C4-2B (cell line): ENCODE measurements at regions not wholly inside any gene's neighbourhood (a gene's known extent, or its start where the extent isn't known, plus 50 kb on each side); places are given as distances from the start of the nearest gene placed in this dataset.

ENCODE experiments used
- ZFX ChIP-seq: fragments of 450-650 bp; IDR thresholded peaks from 2 replicates; pipeline ENCODE4 v1.6.1; 2017
- TF ChIP-seq, protein P1 (sequence below): fragments of 450-650 bp; conservative IDR thresholded peaks from 2 replicates; pipeline ENCODE4 v1.5.1; 2017; ENCODE audit warnings: mild to moderate bottlenecking

DNA sequence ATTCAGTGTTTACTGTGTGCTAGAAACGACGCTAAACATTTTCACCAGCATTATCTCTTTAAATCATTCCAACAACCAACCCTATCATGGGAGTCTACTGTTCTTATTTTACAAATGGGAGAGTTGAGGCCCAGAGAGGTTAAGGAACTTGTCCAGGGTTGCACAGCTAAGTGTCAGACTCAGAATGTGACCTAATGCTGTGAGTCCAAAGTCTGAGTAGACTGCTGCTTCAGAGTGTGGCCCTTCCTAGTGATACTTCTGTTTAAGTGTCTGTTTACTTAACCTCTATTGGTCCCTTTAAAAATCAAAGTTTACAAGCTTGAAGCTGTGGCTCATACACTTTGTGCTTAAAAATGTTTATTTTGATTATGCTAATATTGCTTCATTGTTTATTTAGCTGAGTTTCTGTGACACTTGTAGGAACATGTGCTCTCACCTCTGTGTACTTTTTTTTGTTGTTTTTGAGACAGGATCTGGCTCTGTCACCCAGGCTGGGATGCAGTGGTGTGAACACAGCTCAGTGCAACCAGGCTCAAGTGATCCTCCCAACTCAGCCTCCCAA, 84.4 kb upstream of the SYPL1 start:
- TF ChIP-seq, protein P1, sequence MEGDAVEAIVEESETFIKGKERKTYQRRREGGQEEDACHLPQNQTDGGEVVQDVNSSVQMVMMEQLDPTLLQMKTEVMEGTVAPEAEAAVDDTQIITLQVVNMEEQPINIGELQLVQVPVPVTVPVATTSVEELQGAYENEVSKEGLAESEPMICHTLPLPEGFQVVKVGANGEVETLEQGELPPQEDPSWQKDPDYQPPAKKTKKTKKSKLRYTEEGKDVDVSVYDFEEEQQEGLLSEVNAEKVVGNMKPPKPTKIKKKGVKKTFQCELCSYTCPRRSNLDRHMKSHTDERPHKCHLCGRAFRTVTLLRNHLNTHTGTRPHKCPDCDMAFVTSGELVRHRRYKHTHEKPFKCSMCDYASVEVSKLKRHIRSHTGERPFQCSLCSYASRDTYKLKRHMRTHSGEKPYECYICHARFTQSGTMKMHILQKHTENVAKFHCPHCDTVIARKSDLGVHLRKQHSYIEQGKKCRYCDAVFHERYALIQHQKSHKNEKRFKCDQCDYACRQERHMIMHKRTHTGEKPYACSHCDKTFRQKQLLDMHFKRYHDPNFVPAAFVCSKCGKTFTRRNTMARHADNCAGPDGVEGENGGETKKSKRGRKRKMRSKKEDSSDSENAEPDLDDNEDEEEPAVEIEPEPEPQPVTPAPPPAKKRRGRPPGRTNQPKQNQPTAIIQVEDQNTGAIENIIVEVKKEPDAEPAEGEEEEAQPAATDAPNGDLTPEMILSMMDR = no peak
- no peak for TF ChIP-seq ZFX
